IMR-90 (cell line): ENCODE measurements at regions not wholly inside any gene's neighbourhood (a gene's known extent, or its start where the extent isn't known, plus 50 kb on each side); places are given as distances from the start of the nearest gene placed in this dataset.

Experiments used
- ATAC-seq: fragments of 200-7000 bp; cut with Tn5 transposase; 2 replicates; pipeline ENCODE4 v1.9.1; 2020; ENCODE audit warnings: low read depth, mild to moderate bottlenecking, moderate library complexity
- BruUV-seq: library from RNA; stranded (reverse); fragments of 400-500 nt; replicated peaks from 2 replicates; lab custom pipeline; 2021; lab: Mats Ljungman, UMichigan
- CTCF ChIA-PET: fragments of 300-600 bp; formaldehyde crosslinking; extraction: SDS; loops from one replicate; lab custom pipeline; 2021; ENCODE audit warnings: antibody characterized with exemption; lab: Yijun Ruan, JAX
- POLR2A ChIA-PET: fragments of 300-600 bp; sonication (Branson Sonifier 250); formaldehyde crosslinking; loops from one replicate; lab custom pipeline; 2022; ENCODE audit warnings: antibody characterized with exemption; ENCODE audit not compliant: unreplicated experiment; lab: Charles Lee
- DNase-seq: peaks from one replicate; pipeline ENCODE4 v3.0.0; 2013
- H2AFZ ChIP-seq: replicated peaks from 2 replicates; pipeline ENCODE3; 2013; ENCODE audit warnings: low read length, mild to moderate bottlenecking; ENCODE audit not compliant: poor library complexity
- H2AK5ac ChIP-seq: 2 replicates; pipeline ENCODE4 v1.6.1; 2013; ENCODE audit warnings: low read depth, low read length, inconsistent platforms
- H2AK9ac ChIP-seq: replicated peaks from 2 replicates; pipeline ENCODE3; 2013; ENCODE audit warnings: mild to moderate bottlenecking, low read depth, low read length, moderate library complexity; ENCODE audit not compliant: poor library complexity
- H2BK120ac ChIP-seq: 2 replicates; pipeline ENCODE4 v1.6.1; 2013; ENCODE audit warnings: low read depth, low read length, inconsistent platforms
- H2BK15ac ChIP-seq: 3 replicates; pipeline ENCODE4 v1.6.1; 2013; ENCODE audit warnings: low read depth, low read length, inconsistent platforms
- H2BK20ac ChIP-seq: 2 replicates; pipeline ENCODE4 v1.6.1; 2013; ENCODE audit warnings: low read depth, mild to moderate bottlenecking, inconsistent platforms, low read length, moderate library complexity
- H2BK5ac ChIP-seq: 2 replicates; pipeline ENCODE4 v1.6.1; 2013; ENCODE audit warnings: mild to moderate bottlenecking, low read depth, low read length, inconsistent platforms; ENCODE audit not compliant: poor library complexity, severe bottlenecking
- H3K14ac ChIP-seq: replicated peaks from 2 replicates; pipeline ENCODE4 v1.6.1; 2013; ENCODE audit warnings: low read depth, low read length, inconsistent platforms
- H3K18ac ChIP-seq: 2 replicates; pipeline ENCODE4 v1.6.1; 2013; ENCODE audit warnings: low read depth, low read length, control low read depth
- H3K23ac ChIP-seq: 2 replicates; pipeline ENCODE4 v1.6.1; 2013; ENCODE audit warnings: low read depth, low read length, inconsistent platforms
- H3K27ac ChIP-seq: 2 replicates; pipeline ENCODE4 v1.5.1; 2013; ENCODE audit warnings: mild to moderate bottlenecking, control low read depth, low read length; ENCODE audit not compliant: insufficient read depth
- H3K27me3 ChIP-seq: 2 replicates; pipeline ENCODE4 v1.6.1; 2013; ENCODE audit warnings: low read length; ENCODE audit not compliant: control insufficient read depth, insufficient read depth
- H3K36me3 ChIP-seq: 2 replicates; pipeline ENCODE4 v1.6.1; 2013; ENCODE audit warnings: low read length, mixed read lengths; ENCODE audit not compliant: control insufficient read depth, insufficient read depth
- H3K4ac ChIP-seq: 2 replicates; pipeline ENCODE4 v1.6.1; 2013; ENCODE audit warnings: low read depth, low read length, inconsistent platforms
- H3K4me1 ChIP-seq: 2 replicates; pipeline ENCODE4 v1.6.1; 2013; ENCODE audit warnings: low read length, mixed read lengths; ENCODE audit not compliant: control insufficient read depth, insufficient read depth
- H3K4me2 ChIP-seq: 2 replicates; pipeline ENCODE4 v1.6.1; 2013; ENCODE audit warnings: low read depth, mild to moderate bottlenecking, control low read depth, low read length, moderate library complexity
- H3K4me3 ChIP-seq: 2 replicates; pipeline ENCODE4 v1.5.1; 2013; ENCODE audit warnings: low read depth, mild to moderate bottlenecking, control low read depth, low read length, moderate library complexity; ENCODE audit not compliant: insufficient read depth
- H3K56ac ChIP-seq: 2 replicates; pipeline ENCODE4 v1.6.1; 2013; ENCODE audit warnings: low read length, inconsistent platforms; ENCODE audit not compliant: insufficient read depth; ENCODE audit errors: extremely low read depth
- H3K79me1 ChIP-seq, 2 experiments: 2 replicates each; pipeline ENCODE4 v1.6.1; 2013; ENCODE audit warnings: low read length in 2 of 2, inconsistent platforms in 1 of 2, low read depth in 1 of 2
- H3K9ac ChIP-seq: 2 replicates; pipeline ENCODE4 v1.6.1; 2013; ENCODE audit warnings: low read depth, low read length, control low read depth
- H3K9me1 ChIP-seq: 2 replicates; pipeline ENCODE4 v1.6.1; 2013; ENCODE audit warnings: low read length, inconsistent platforms; ENCODE audit not compliant: insufficient read depth
- H3K9me3 ChIP-seq: 2 replicates; pipeline ENCODE4 v1.6.1; 2013; ENCODE audit warnings: low read length; ENCODE audit not compliant: control insufficient read depth, insufficient read depth
- H4K20me1 ChIP-seq: 2 replicates; pipeline ENCODE4 v1.6.1; 2013; ENCODE audit warnings: low read length, inconsistent platforms; ENCODE audit not compliant: insufficient read depth
- H4K5ac ChIP-seq: 2 replicates; pipeline ENCODE4 v1.6.1; 2013; ENCODE audit warnings: mild to moderate bottlenecking, low read depth, low read length, control low read depth
- H4K8ac ChIP-seq, 2 experiments: 2 replicates each; pipeline ENCODE4 v1.6.1; 2013; ENCODE audit warnings: low read depth in 2 of 2, low read length in 2 of 2, control low read depth in 1 of 2, inconsistent platforms in 1 of 2
- H4K91ac ChIP-seq: 2 replicates; pipeline ENCODE4 v1.6.1; 2013; ENCODE audit warnings: low read depth, low read length, inconsistent platforms; ENCODE audit not compliant: insufficient read depth
- BHLHE40 ChIP-seq: fragments of 150-350 bp; IDR thresholded peaks from 2 replicates; pipeline ENCODE4 v1.6.1; 2016; ENCODE audit warnings: mild to moderate bottlenecking, low read depth, low read length
- CHD1 ChIP-seq: IDR thresholded peaks from 2 replicates; pipeline ENCODE4 v1.6.1; 2012; ENCODE audit warnings: low read depth, low read length, improper control_type of control experiment
- CTCF ChIP-seq: conservative IDR thresholded peaks from 2 replicates; pipeline ENCODE4 v1.5.1; 2012; ENCODE audit warnings: mild to moderate bottlenecking, low read depth, low read length, improper control_type of control experiment
- ELK1 ChIP-seq: fragments of 150-350 bp; IDR thresholded peaks from 2 replicates; pipeline ENCODE4 v1.6.1; 2016; ENCODE audit warnings: low read depth, mild to moderate bottlenecking, low read length, moderate library complexity, borderline replicate concordance
- FOS ChIP-seq: fragments of 150-350 bp; IDR thresholded peaks from 2 replicates; pipeline ENCODE4 v1.6.1; 2016; ENCODE audit warnings: low read depth, low read length
- MAFK ChIP-seq: IDR thresholded peaks from 2 replicates; pipeline ENCODE4 v1.6.1; 2012; ENCODE audit warnings: low read depth, low read length, improper control_type of control experiment
- MAZ ChIP-seq: IDR thresholded peaks from 2 replicates; pipeline ENCODE4 v1.6.1; 2012; ENCODE audit warnings: low read depth, mild to moderate bottlenecking, low read length, improper control_type of control experiment, moderate library complexity, borderline replicate concordance
- MXI1 ChIP-seq: IDR thresholded peaks from 2 replicates; pipeline ENCODE4 v1.6.1; 2012; ENCODE audit warnings: low read depth, mild to moderate bottlenecking, low read length, moderate library complexity, borderline replicate concordance
- NFE2L2 ChIP-seq: fragments of 150-350 bp; IDR thresholded peaks from 2 replicates; pipeline ENCODE4 v1.6.1; 2016; ENCODE audit warnings: low read depth, mild to moderate bottlenecking, low read length
- POLR2A ChIP-seq: IDR thresholded peaks from 2 replicates; pipeline ENCODE4 v1.6.1; 2012; ENCODE audit warnings: mild to moderate bottlenecking, low read depth, low read length
- RAD21 ChIP-seq: IDR thresholded peaks from 2 replicates; pipeline ENCODE4 v1.6.1; 2012; ENCODE audit warnings: low read length, improper control_type of control experiment
- RCOR1 ChIP-seq: IDR thresholded peaks from 2 replicates; pipeline ENCODE4 v1.6.1; 2012; ENCODE audit warnings: mild to moderate bottlenecking, low read length, improper control_type of control experiment; ENCODE audit not compliant: insufficient replicate concordance
- RFX5 ChIP-seq: IDR thresholded peaks from 2 replicates; pipeline ENCODE4 v1.8.0; 2012; ENCODE audit warnings: low read depth, mild to moderate bottlenecking, low read length, moderate library complexity
- USF2 ChIP-seq: fragments of 150-350 bp; IDR thresholded peaks from 2 replicates; pipeline ENCODE4 v1.6.1; 2017; ENCODE audit warnings: mild to moderate bottlenecking, antibody characterized with exemption, low read length, low read depth
- WGBS, 2 experiments: methylation state at CpG; one replicate each; pipeline versions ENCODE4 v1.1.5 to v1.1.7; 2013; ENCODE audit warnings: missing lambda C conversion rate in 2 of 2; ENCODE audit not compliant: insufficient read length in 1 of 2; ENCODE audit errors: extremely low coverage in 2 of 2; 5-methylcytosine and 5-hydroxymethylcytosine counted together
- dilution Hi-C: fragments of 300-500 bp; cut with HindIII; formaldehyde crosslinking; loops from one replicate; pipeline ENCODE4 v1.14.3; 2018; ENCODE audit warnings: low sequenced_read_pairs; ENCODE audit not compliant: unreplicated experiment
- in situ Hi-C: fragments of 300-500 bp; cut with MboI; formaldehyde crosslinking; loops from 3 replicates; pipeline ENCODE4 v1.14.3; 2019; ENCODE audit warnings: low sequenced_read_pairs, inconsistent platforms, mixed read lengths
- intact Hi-C: fragments of 100-400 bp; cut with micrococcal nuclease; formaldehyde crosslinking; loops from 2 replicates; pipeline ENCODE4 v1.10.0; 2022

- H4K8ac ChIP-seq = no peak overlapping the region
- in situ Hi-C loops (no loop called here), dilution Hi-C loops (no loop called here), intact Hi-C loops (no loop called here)
- H3K79me1 ChIP-seq = no peaks in the 10 kb centered on the region
- BruUV-seq = no TSS peak
- no peak overlapping the region for H2AK5ac ChIP-seq
- TF ChIP-seq CHD1 = no peak
- TF ChIP-seq MAZ = no peak
- TF ChIP-seq BHLHE40 = no peak
- TF ChIP-seq RCOR1 = no peak
- TF ChIP-seq RFX5 = no peak
- no peak for TF ChIP-seq POLR2A
- no peak for TF ChIP-seq USF2
- no peak for TF ChIP-seq FOS
- TF ChIP-seq CTCF = no peak
- TF ChIP-seq MAFK = no peak
- no peak for TF ChIP-seq MXI1
- no peak for TF ChIP-seq NFE2L2
- TF ChIP-seq ELK1 = no peak
- TF ChIP-seq RAD21 = no peak
- no peaks in the 10 kb centered on the region for H3K27me3 ChIP-seq
- no peaks in the 10 kb centered on the region for H4K20me1 ChIP-seq
- no peak overlapping the region for H2BK15ac ChIP-seq
- H4K5ac ChIP-seq = no peak overlapping the region
- no peaks in the 10 kb centered on the region for H3K36me3 ChIP-seq
- H4K91ac ChIP-seq = no peak overlapping the region
- no peak overlapping the region for H2AK9ac ChIP-seq
- WGBS, 2 experiments = 89% methylated on average over 3 of the region's 6 CpGs; no CpG with 5 or more reads in 1 of the 2 experiments
- H3K4me2 ChIP-seq = no peak overlapping the region
- peaks cover 3% of the 10 kb centered on the region for H3K4me1 ChIP-seq
- no peak overlapping the region for H3K14ac ChIP-seq
- no peak overlapping the region for H3K23ac ChIP-seq
- no peak overlapping the region for H3K4me3 ChIP-seq
- no peak overlapping the region for H2BK120ac ChIP-seq
- no peak for DNase-seq
- no peaks in the 10 kb centered on the region; the same call in 1 of the 2 replicates for H3K9me3 ChIP-seq
- ATAC-seq = no peak
- no peak overlapping the region for H3K27ac ChIP-seq
- H2AFZ ChIP-seq = no peak overlapping the region
- ChIA-PET POLR2A (no interaction called here), CTCF (no interaction called here)
- H3K9me1 ChIP-seq = 0 out of 2 replicates have a peak, but pooled peaks cover 3% of the 10 kb centered on the region
- no peak overlapping the region for H3K4ac ChIP-seq
- H3K9ac ChIP-seq = no peak overlapping the region
- H2BK5ac ChIP-seq = no peak overlapping the region
- no peak overlapping the region for H2BK20ac ChIP-seq
- no peak overlapping the region for H3K56ac ChIP-seq
- no peak overlapping the region for H3K18ac ChIP-seq
These were observed 531.5 kb upstream of the B3GAT1 start for GRCh38 chr11:134943544-134943943.
